ENCODE measurements at regions not wholly inside any gene's neighbourhood (a gene's known extent, or its start where the extent isn't known, plus 50 kb on each side); places are given as distances from the start of the nearest gene placed in this dataset.

DNA sequence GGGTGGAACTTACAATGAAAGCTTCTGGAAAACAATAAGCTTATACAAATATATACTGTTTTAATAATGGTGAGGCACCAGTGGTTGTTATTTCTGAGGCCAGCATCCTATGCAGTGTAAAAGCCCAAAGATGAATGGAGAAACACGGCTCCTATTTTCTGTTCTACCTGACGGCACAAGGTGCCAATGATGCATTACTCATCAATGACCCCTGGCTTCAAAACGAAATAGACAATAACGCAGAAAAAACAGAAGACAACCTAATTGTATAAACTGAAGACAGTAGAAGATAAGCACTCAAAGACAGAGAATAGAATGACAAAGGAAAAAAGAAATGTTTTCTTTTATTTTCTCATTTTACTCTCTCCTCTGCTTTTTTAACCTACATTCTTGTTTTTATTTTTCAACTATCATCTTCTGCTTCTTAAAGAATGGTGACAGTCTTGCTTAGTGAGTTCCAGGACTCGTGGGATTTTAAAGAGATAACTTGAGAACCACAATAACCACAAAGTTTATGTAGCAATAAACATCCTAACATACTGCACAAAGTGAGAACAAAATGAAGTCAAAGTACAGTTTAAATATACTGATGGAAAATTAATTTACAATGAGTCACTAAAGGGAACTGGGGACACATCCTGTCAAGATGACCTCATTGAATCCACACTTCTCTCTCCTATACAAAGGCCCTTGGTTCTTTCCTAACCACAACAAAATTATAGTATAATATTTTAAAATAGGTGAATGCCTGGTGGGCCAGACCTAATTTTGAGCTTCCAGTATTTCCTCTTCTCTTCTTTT is 169.8 kb downstream of the BTC start:
- 29 to 30% methylated on average over 5 of the region's 5 CpGs for WGBS, 2 donors (ENCODE audit: low coverage in 1 of 2)
- H3K9me3 ChIP-seq, result no peaks in the 10 kb centered on the region

DNA sequence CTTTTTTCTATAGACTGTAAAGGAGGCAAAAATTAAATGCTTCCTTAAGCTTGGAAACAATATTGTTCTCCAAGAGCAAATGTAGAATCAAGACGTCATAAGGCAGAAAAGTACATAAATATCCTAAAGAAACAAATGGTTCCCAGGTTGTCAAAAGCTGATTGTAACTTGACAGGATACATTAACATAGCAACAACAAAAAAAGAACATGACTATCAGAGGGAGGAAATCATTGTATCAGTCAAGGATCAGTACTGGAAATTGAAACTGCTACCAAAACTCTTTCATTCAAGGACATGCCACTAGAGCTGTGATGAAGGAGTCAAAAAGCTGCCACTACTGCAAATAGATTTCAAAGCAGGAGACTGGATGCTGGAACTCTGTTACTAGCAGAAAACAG is 168.3 kb downstream of the BTC start:
- no peak for TF ChIP-seq EP300 (IDR thresholded peaks at IDR 0.05)
- no peak for TF ChIP-seq POLR2A (IDR thresholded peaks at IDR 0.05)
- TF ChIP-seq POLR2AphosphoS5 (IDR thresholded peaks at IDR 0.05), result no peak
- TF ChIP-seq, protein P1, sequence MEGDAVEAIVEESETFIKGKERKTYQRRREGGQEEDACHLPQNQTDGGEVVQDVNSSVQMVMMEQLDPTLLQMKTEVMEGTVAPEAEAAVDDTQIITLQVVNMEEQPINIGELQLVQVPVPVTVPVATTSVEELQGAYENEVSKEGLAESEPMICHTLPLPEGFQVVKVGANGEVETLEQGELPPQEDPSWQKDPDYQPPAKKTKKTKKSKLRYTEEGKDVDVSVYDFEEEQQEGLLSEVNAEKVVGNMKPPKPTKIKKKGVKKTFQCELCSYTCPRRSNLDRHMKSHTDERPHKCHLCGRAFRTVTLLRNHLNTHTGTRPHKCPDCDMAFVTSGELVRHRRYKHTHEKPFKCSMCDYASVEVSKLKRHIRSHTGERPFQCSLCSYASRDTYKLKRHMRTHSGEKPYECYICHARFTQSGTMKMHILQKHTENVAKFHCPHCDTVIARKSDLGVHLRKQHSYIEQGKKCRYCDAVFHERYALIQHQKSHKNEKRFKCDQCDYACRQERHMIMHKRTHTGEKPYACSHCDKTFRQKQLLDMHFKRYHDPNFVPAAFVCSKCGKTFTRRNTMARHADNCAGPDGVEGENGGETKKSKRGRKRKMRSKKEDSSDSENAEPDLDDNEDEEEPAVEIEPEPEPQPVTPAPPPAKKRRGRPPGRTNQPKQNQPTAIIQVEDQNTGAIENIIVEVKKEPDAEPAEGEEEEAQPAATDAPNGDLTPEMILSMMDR (IDR thresholded peaks at IDR 0.05), result no peak
- peaks cover 0 to 15% (median 0%) of the 10 kb centered on the region in 3 donors for H3K4me1 ChIP-seq
- H3K27me3 ChIP-seq, result no peaks in the 10 kb centered on the region
- H3K9me3 ChIP-seq, result no peaks in the 10 kb centered on the region
- no peak overlapping the region for H3K4me3 ChIP-seq
- H3K27ac ChIP-seq, result no peak overlapping the region
- ATAC-seq, result no peak
- H3K36me3 ChIP-seq, result no peaks in the 10 kb centered on the region
- 53% methylated on average over 1 of the region's 1 CpG; no CpG with 5 or more reads in 1 of the 2 donors for WGBS, 2 donors (ENCODE audit: low coverage in 1 of 2)

More for the DNA sequence above, 169.8 kb downstream of the BTC start:
- Histone ChIP-seq H3K4me3 (no peak overlapping the region), H3K36me3 (no peaks in the 10 kb centered on the region), H3K4me1 (peaks cover 0 to 15% (median 5%) of the 10 kb centered on the region in 3 donors), H3K27ac (peak overlapping the region in 3 of 4 donors; percentile 18 to 50 (median 45)), H3K27me3 (no peaks in the 10 kb centered on the region)
- TF ChIP-seq POLR2AphosphoS5 (IDR thresholded peaks at IDR 0.05) (no peak), EP300 (IDR thresholded peaks at IDR 0.05) (no peak), POLR2A (IDR thresholded peaks at IDR 0.05) (no peak)
- TF ChIP-seq, protein P1 (IDR thresholded peaks at IDR 0.05), result no peak
- peak; percentile 48 for ATAC-seq

DNA sequence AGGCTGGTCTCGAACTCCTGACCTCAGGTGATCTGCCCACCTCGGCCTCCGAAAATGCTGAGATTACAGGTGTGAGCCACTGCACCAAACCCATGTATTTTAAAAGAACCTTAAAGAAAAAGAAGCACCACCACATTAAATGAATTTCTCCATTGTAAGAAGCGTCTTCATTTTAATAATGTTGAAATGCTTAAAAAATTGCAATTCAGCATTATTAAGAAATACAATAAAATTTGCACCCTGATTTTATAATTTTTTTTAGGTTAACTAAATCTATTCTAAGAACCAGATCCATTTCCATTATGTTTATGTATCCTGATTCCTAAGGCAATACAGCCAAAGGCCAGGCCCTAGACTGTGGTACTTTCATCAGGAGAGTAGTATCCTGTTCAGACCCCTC is 167.2 kb downstream of the BTC start:
- Histone ChIP-seq H3K9me3 (no peaks in the 10 kb centered on the region), H3K4me1 (peaks cover 0 to 15% (median 0%) of the 10 kb centered on the region in 3 donors), H3K27me3 (no peaks in the 10 kb centered on the region), H3K27ac (no peak overlapping the region), H3K36me3 (no peaks in the 10 kb centered on the region), H3K4me3 (no peak overlapping the region)
- no peak for TF ChIP-seq POLR2A (IDR thresholded peaks at IDR 0.05)
- no peak for TF ChIP-seq EP300 (IDR thresholded peaks at IDR 0.05)
- TF ChIP-seq, protein P1 (IDR thresholded peaks at IDR 0.05), result no peak
- TF ChIP-seq POLR2AphosphoS5 (IDR thresholded peaks at IDR 0.05), result no peak
- ATAC-seq, result no peak
- WGBS, 2 donors (ENCODE audit: low coverage in 1 of 2), result 91 to 94% methylated on average over 4 of the region's 4 CpGs

DNA sequence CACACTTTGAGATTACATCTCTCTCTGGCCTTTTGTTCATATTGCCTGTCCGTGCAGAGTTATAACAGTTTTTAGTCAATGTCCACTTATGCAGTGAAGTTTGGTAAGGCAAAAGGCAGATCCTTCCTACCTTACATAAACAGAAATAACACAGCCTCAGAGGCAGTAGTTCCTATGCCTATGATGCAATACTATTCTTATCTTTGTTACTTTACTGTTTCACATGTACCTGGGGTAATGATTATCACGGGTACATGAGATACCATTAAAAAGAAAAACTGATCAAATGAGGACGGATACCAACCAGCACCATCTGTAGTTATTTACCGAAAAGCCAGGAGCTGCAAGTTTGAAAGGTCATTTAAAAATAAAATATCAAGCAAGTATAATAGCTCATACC is 166.8 kb downstream of the BTC start:
- H3K9me3 ChIP-seq, result no peaks in the 10 kb centered on the region
- ATAC-seq, result no peak
- 52 to 69% methylated on average over 2 to 4 of the region's 4 CpGs for WGBS, 2 donors (ENCODE audit: low coverage in 1 of 2)
- H3K36me3 ChIP-seq, result no peaks in the 10 kb centered on the region
- no peak overlapping the region for H3K27ac ChIP-seq
- no peak overlapping the region for H3K4me3 ChIP-seq
- TF ChIP-seq, protein P1 (IDR thresholded peaks at IDR 0.05), result no peak
- TF ChIP-seq EP300 (IDR thresholded peaks at IDR 0.05) (no peak), POLR2A (IDR thresholded peaks at IDR 0.05) (no peak), POLR2AphosphoS5 (IDR thresholded peaks at IDR 0.05) (no peak)
- H3K27me3 ChIP-seq, result no peaks in the 10 kb centered on the region
- H3K4me1 ChIP-seq, result peaks cover 0 to 15% (median 0%) of the 10 kb centered on the region in 3 donors

Data from gastroesophageal sphincter (tissue), 4 donors.